ENCODE measurements at regions not wholly inside any gene's neighbourhood (a gene's known extent, or its start where the extent isn't known, plus 50 kb on each side); places are given as distances from the start of the nearest gene placed in this dataset.

DNA sequence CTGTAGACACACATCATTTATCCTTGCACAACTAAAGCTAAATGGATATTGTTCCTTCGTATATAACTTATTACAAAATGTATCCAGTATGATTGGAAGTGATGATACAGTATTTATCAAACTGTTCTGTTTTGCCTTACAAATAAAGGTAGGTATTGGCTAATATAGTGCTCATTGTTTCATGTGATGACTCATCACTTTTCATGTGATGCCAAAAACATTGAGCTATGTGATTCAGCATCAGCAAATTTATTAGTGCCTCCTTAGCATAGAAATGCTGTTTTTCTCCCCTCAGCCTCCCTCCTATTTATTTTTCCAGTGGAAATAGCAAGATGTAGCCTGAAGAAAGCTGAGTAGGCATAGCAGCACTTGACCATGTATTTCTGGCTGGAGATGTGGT is 228.6 kb upstream of the LYPLAL1 start (continued):
- TF ChIP-seq, protein P1, sequence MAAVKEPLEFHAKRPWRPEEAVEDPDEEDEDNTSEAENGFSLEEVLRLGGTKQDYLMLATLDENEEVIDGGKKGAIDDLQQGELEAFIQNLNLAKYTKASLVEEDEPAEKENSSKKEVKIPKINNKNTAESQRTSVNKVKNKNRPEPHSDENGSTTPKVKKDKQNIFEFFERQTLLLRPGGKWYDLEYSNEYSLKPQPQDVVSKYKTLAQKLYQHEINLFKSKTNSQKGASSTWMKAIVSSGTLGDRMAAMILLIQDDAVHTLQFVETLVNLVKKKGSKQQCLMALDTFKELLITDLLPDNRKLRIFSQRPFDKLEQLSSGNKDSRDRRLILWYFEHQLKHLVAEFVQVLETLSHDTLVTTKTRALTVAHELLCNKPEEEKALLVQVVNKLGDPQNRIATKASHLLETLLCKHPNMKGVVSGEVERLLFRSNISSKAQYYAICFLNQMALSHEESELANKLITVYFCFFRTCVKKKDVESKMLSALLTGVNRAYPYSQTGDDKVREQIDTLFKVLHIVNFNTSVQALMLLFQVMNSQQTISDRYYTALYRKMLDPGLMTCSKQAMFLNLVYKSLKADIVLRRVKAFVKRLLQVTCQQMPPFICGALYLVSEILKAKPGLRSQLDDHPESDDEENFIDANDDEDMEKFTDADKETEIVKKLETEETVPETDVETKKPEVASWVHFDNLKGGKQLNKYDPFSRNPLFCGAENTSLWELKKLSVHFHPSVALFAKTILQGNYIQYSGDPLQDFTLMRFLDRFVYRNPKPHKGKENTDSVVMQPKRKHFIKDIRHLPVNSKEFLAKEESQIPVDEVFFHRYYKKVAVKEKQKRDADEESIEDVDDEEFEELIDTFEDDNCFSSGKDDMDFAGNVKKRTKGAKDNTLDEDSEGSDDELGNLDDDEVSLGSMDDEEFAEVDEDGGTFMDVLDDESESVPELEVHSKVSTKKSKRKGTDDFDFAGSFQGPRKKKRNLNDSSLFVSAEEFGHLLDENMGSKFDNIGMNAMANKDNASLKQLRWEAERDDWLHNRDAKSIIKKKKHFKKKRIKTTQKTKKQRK (IDR thresholded peaks at IDR 0.05; ENCODE audit: low read depth, low read length): no peak
- TF ChIP-seq PAX5 (IDR thresholded peaks at IDR 0.05; ENCODE audit: borderline replicate concordance, low read depth, low read length) (no peak), BHLHE40 (IDR thresholded peaks at IDR 0.05; ENCODE audit: borderline replicate concordance in 1 of 2, low read depth in 2 of 2, low read length in 1 of 2) (no peak)

GRCh38 chr1:218946147-218946546 is 227.5 kb upstream of the LYPLAL1 start:
- Histone ChIP-seq H4K20me1 (ENCODE audit: control insufficient read depth, insufficient read depth) (no peaks in the 10 kb centered on the region), H3K9me3 (replicated peaks; ENCODE audit: control insufficient read depth, insufficient read depth, low read length) (no peaks in the 10 kb centered on the region), H3K4me3 (no peak overlapping the region), H3K4me1 (ENCODE audit: control insufficient read depth, insufficient read depth, low read length) (no peaks in the 10 kb centered on the region), H3K27me3 (replicated peaks in 1 of 2; ENCODE audit: control insufficient read depth in 2 of 2, insufficient read depth in 2 of 2, low read length in 1 of 2) (no peaks in the 10 kb centered on the region), H3K9ac (ENCODE audit: control insufficient read depth, insufficient read depth, low read length) (no peak overlapping the region), H2AFZ (ENCODE audit: control insufficient read depth, low read depth, low read length) (no peak overlapping the region), H3K4me2 (ENCODE audit: control insufficient read depth, insufficient read depth) (no peak overlapping the region), H3K36me3 (ENCODE audit: control insufficient read depth in 2 of 2, insufficient read depth in 2 of 2, low read length in 1 of 2) (no peaks in the 10 kb centered on the region), H3K27ac (ENCODE audit: control insufficient read depth, insufficient read depth) (no peak overlapping the region), H3K79me2 (ENCODE audit: control insufficient read depth, insufficient read depth, low read length) (no peaks in the 10 kb centered on the region)
- ChIA-PET CTCF (no interaction called here), SMC1A (ENCODE audit: uncharacterized antibody, unreplicated experiment) (no interaction called here), POLR2A (no interaction called here), RAD21 (ENCODE audit: unreplicated experiment) (no interaction called here)
- intact Hi-C loops (cut with micrococcal nuclease; ENCODE audit: unreplicated experiment): loop anchor here (2.0 kb wide), 1 partner anchor 21 kb away; no protein-coding TSS in a partner anchor
- 4% methylated on average over 2 of the region's 2 CpGs for WGBS (ENCODE audit: insufficient coverage, insufficient replicate concordance, low lambda C conversion rate, missing lambda C conversion rate)
- in situ Hi-C loops (cut with MboI): no loop called here
- DNase-seq (ENCODE audit: low read depth, low spot score) (no peak), FAIRE-seq (no peak), ATAC-seq (no peak; the same call in 2 of the 3 replicates)
- BruUV-seq (replicated peaks): no TSS peak
- TF ChIP-seq SMARCA5 (IDR thresholded peaks at IDR 0.05) (no peak), IKZF2 (IDR thresholded peaks at IDR 0.05) (no peak), CHD2 (IDR thresholded peaks at IDR 0.05; ENCODE audit: borderline replicate concordance, low read depth, low read length) (no peak), MYC (IDR thresholded peaks at IDR 0.05; ENCODE audit: insufficient read depth, insufficient read length, insufficient replicate concordance, low read length, severe bottlenecking) (no peak), ESRRA (IDR thresholded peaks at IDR 0.05; ENCODE audit: low read length) (no peak), YBX1 (IDR thresholded peaks at IDR 0.05) (no peak), SREBF2 (IDR thresholded peaks at IDR 0.05; ENCODE audit: low read length) (no peak), TAF1 (IDR thresholded peaks at IDR 0.05; ENCODE audit: borderline replicate concordance, low read depth, low read length) (no peak), CEBPB (IDR thresholded peaks at IDR 0.05; ENCODE audit: borderline replicate concordance in 1 of 2, low read depth in 2 of 2, low read length in 2 of 2) (no peak), CHD1 (IDR thresholded peaks at IDR 0.05; ENCODE audit: low read depth, low read length) (no peak), ASH2L (IDR thresholded peaks at IDR 0.05; ENCODE audit: borderline replicate concordance, low read depth) (no peak), E4F1 (IDR thresholded peaks at IDR 0.05; ENCODE audit: borderline replicate concordance, partially characterized antibody) (no peak), ELK1 (IDR thresholded peaks at IDR 0.05; ENCODE audit: low read depth, low read length) (no peak), SIX5 (IDR thresholded peaks at IDR 0.05; ENCODE audit: low read depth, low read length, severe bottlenecking) (no peak)

Data from GM12878 (cell line).